ENCODE measurements at regions not wholly inside any gene's neighbourhood (a gene's known extent, or its start where the extent isn't known, plus 50 kb on each side); places are given as distances from the start of the nearest gene placed in this dataset.

DNA sequence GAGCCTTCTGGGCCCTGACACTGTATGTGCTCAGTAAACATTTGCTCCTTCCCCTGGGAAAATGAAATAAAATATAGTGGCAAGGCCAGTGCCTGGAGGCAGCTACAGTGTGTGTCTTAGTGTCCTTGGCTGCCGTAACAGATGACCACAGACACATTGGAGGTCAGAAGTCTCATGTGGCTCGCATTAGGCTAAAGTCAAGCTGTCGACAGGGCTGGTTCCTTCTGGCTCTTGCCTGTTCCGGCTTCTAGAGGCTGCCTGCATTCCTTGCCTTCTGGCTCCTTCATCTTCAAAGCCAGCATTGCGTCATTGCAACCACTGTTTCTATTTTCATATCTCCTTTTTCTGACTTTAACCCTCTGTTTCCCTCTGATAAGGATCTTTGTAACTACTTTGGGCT lies 83.6 kb upstream of the STX18 start:
- no peak for DNase-seq

DNA sequence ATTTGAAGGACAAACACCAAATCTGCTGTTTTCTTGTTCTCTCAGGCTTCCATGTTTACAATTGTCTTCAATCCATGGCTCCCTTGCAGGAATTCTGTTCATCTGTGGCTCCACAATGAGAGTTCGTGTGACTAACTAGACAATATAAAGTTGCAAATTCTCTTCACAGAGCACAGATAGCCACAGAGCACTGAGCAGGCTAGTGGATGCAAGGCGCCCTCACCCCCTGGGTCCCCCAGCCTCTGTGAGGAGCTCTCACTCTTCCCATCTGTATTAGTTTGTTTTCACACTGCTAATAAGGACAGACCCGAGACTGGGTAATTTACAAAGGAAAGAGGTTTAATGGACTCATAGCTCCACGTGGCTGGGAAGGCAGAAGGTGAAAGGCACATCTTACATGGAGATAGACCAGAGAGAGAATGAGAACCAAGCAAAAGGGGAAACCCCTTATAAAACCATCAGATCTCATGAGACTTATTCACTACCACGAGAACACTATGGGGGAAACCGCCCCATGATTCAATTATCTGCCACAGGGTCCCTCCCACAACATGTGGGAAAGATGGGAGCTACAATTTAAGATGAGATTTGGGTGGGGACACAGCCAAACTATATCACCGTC lies 82.5 kb upstream of the STX18 start:
- DNase-seq = no peak

DNA sequence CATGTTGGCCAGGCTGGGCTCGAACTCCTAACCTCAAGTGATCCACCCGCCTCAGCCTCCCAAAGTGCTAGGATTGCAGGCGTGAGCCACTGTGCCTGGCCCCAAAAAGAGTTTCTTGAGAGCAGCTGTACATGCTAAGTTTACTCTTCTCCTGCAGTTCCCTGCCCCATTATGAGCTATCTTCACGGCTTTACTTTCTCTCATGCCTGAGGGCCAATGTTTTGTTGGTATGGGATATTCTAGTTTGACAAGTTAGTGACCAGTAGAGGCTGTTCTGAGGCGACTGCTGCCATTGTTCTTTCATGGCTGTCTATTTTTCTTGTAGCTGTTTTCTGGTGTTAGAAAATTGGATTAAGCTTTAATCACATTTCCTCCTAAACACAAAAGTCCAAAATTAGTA lies 78.0 kb upstream of the STX18 start:
- no peak for DNase-seq

DNA sequence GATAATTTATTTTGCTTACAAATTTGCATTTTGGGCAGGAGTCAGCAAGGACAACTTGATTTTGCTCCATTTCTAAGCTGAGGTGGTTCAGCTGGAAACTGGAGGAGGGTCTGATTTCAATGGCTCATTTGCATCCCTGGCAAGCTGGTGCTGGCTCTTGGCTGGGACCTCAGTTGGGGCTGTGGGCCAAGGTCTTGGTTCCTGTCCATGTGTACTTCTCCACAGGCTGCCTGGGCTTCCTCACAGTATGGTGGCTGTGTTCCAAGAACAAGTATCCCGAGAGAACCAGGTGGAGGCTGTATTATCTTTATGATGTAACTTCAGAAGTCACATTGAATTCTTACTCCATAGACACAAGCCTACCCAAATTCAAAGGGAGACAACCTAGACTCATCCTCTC lies 77.0 kb upstream of the STX18 start:
- DNase-seq = no peak

DNA sequence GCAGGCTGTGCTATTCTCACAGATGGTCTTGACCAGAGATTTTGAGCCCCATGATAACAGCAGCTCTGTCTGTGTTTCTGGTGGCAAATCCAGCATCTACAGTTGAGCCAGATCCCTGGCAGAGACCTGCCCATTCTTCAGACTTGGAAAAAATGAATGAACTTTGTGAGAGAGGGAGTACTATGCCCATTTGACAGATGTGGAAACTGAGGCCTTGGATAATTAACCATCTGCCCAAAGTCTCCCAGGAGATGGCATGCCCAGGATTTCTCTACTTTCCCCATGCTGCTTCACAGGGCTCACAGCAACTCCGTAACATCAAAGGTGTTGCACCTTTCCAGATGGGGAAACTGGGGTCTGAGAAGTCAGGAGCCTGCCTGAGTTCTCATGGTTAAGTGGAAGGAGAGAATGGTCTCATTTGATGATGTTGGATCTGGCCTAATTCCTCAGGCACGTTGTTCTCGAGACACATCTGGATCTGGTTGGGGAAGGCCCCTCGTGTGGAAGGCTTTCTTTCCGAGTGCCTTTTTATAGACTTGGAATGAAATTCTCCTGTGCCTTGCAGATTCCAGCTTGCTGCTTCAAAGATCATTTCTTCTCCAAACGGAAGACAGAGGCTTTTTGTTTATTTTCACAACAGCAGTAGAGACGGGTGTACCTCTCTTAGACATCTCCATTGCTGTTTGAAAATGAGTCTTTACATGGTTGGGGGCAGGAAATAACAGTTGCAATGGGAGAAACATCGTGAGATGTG lies 73.3 kb upstream of the STX18 start:
- DNase-seq = no peak

DNA sequence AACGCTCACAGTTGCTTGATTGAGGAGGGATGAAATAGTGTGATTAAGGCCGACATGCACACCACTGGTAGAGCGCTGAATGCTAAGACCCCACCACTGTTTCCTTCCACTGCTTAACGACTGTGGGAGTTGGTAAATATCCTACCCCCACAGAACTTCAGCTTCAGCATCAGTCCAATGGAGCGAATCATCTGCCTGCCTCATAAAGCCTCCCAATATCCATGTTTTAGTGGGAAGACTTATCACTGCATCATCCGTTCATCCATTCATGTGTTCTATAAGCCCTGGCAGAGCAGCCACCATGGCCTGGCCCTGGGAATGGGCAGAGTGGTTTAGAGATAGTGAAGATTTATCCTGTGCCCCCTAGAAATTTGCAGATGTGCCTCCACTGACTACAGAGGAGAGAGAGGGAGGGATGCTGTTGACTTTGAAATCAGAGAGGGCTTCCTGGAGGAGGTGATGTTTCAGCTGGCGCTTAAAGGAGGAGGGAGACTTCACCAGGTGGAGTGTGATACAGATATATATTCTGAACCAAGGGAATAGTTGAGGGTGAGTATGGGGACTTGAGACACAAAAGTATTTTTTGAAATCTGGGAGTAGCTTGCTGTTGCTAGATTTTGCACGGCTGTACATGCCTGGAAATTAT lies 71.9 kb upstream of the STX18 start:
- DNase-seq = no peak

DNA sequence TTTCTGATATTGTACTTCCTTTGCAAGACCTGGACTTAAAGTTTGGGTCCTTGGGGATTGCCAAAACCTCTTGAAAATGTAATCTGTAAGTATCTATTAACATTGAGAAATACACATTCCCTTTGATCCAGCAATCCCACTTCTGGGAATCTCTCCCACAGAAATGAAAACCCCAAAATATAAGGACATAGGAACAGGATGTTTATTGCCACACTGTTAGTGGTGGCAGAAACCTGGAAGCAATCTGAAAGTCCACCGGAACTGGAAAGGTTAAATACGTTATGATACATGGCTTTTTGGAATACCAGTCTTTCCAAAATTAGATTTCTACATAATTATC lies 71.2 kb upstream of the STX18 start:
- DNase-seq = no peak

DNA sequence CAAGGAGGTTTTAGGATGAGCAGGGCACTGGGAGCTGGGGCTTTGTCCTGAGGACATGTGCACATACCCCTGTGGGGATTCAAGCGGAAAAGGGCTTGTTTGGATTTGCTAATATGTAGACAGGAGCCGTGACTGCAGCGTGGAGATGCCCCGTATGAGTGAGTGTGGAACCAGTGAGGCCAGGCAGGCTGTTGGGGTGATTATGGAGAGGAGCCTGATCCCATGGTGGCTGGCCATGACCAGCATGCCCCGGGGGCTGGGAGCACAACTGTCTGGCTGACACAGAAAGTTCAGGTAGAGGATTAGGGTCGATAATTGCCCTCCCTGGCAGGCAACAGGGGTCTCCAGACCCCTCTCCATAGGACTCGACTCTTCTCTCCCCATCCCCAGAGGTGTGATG lies 68.8 kb upstream of the STX18 start:
- DNase-seq = no peak

DNA sequence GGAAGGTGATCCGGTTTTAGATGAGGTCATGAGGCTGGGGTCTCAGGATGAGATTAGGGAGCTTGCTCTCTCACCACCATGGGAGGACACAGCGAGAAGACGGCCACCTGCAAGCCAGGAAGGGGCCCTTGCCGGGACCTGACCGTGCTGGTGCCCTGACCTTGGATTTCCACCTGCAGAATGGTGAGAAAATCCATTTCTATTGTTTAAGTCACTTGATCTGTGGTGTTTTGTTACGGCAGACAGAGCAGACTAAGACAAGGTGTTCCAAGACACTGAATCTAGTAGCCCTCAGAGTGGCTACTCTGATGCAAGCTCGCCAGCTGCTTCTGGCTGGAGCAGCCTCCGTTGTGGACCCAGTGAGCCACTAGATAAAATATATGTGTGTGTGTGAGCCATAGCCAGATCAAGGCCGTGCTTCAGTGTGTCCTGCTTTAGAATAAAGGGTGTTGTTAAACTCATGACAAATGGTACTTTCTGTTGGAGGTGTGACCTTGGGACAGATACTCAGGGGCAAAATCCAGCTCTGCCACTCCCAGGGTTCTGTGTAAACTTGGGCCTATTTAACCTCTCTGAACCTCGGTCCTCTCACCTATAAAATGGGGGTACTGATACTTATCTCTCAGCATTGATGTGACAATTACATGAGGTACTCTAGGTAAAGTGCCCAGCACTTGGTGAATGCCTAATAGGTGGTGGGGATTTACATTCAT lies 67.9 kb upstream of the STX18 start:
- no peak for DNase-seq

DNA sequence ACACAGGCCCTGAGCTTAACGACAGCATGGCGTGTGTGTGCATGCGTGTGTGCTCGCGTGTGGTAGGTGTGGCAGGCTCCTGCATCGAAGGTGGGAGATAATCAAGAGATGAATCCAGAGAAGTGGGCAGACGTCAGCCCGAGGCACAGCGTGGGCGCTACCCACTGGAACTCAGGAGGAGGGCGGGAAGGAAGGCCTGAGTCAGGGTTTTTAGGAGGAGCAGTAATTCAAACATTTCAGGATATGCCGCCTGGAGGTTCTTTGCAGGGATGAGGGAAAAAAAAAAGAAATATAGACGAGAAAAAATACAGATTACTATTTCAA lies 66.3 kb upstream of the STX18 start:
- DNase-seq = no peak

DNA sequence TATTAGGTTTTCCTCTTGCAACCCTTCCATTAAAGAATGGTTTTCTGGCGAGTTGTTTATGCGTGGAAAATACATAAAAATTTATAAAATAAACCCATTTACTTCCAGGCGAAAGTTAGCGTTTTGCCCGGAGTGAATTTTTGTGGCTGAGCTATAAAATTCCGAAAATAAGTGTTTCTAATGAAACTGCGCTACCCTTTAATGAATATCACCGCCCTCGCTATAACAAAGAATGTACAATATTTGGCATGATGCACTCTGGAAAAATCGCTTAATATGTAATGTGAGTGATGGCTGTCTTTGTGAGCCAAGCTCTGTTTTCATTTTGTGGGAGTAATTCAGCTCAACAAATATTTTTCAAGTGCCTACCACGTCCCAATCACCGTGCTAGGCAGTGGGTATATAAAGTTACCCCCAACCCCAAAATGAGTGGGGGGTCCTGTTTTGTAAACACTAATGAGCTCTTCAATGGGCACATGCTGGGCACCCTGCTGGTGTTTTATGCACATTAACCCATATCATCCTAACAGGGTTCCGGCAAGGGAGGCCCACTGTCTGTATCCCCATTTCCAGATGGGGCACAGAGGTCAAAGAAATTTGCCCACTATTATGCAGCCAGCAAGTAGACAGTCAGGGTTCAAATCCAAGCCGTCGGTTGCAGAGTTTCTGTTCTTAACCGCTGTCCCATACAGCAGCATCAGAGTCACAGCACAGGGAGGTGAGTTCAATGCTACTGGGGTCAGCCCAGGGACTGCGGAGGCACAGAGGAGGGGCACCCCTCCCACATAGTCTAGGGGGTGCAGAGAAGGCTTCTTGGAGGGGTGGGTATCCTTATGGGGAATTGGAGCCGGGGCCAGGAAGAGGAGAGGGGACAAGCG lies 65.7 kb upstream of the STX18 start:
- no peak for DNase-seq

DNA sequence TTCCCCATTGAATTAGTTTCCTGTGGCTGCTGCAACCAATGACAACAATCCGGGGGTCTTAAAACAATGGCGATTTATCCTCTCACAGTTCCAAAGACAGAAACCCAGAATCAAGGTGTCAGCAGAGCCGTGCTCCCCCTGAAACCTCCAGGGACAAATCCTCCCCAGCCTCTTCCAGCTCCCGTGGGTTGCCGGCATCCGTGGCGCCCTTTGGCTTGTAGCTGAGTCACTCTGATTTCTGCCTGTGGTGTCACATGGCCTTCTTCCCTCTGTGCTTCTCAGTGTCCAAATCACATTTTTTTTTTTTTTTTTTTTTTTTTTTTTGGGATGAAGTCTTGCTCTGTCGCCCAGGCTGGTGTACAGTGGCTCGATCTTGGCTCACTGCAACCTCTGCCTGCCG lies 64.5 kb upstream of the STX18 start:
- DNase-seq = no peak

DNA sequence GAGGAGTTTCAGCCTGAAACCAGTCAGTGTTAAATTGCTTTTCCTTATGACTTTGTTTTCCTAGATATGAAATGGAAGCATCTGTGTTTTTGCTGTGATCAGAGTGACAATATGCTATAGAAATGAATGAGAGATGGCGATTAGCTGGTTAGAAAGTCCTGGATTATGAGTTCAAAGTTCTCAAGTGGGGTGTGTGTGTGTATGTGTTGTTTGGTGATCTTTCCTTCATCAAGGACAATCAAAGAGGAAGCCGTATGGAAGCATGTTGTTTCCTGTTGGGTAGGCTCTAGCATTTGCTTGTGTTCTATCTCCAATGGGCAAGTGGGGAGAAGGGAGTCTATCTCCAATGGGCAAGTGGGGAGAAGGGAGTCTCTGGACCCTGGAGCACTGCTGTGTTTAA lies 64.0 kb upstream of the STX18 start:
- DNase-seq = no peak

DNA sequence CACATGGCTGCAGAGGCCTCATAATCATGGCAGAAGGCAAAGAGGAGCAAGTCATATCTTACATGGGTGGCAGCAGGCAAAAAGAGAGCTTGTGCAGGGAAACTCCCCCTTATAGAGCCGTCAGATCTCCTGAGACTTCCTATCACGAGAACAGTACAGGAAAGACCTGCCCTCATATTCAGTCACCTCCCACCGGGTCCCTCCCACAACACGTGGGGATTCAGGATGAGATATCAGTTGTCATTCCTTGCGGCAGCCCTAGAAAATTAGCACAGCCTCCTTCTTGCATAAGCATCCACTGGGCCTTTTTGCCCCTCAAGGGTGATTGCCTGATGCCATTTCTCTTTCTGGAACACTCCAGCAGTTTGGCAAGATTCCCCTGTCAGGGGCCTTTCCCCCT lies 61.7 kb upstream of the STX18 start:
- no peak for DNase-seq

DNA sequence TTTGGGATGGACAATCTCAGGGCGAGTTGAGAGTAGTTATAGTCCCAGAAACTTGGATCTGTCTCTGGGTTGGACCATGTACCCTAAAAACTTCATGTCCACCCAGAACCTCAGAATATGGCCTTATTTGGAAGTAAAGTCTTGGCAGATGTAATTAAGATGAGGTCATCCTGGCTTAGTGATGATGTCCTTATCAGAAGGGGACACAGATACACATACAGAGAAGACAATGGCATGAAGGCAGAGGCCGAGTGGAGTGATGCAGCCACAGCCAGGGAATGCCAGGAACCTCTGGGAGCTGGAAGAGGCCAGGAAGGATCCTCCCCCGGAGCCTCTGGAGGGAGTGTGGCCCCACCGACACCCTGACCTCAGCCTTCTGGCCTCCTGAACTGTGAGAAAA lies 61.2 kb upstream of the STX18 start:
- DNase-seq = no peak

DNA sequence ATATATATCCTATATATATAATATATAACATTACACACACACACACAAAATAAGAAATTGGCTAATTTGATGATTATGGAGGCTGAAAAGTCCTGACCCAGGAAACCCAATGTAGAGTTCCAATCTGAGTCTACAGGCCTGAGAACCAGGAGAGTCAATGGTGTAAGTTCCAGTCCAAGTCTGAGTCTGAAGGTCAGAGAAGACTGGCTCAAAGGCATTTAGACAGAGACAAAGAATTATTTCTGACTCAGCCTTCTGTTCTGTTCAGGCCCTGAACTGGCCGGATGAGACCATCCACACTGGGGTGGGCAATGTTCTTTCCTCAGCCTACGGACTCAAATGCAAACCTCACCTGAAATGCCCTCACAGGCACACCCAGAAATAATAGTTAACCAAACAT lies 60.6 kb upstream of the STX18 start:
- DNase-seq = no peak

DNA sequence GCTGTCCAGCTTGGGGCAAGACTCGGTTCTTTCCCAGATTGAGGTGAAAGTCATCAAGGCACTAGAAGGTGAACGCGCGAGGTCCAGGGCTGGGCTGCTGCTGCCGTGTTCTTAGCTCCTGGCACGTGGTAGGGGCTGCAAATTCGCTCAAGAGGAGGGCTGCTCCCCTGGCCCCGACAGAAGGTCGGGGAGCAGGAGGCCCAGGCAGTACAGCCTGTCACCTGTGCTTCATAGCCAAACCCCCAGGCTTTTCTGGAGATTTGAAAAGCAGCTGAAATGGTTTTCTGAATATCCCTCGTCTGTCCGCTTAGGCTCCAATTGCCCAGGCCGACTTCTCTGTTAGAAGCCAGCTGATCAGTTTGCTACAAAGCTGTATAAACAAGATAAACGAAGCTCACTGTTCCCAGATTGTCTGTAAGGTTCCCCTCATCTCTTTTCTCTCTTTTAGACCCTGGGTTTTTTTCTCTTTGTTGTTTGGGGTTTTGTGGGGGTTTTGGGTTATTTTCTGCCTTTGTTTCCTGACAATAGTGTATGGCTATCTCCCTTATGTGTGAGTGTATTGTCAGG lies 60.0 kb upstream of the STX18 start:
- no peak for DNase-seq

DNA sequence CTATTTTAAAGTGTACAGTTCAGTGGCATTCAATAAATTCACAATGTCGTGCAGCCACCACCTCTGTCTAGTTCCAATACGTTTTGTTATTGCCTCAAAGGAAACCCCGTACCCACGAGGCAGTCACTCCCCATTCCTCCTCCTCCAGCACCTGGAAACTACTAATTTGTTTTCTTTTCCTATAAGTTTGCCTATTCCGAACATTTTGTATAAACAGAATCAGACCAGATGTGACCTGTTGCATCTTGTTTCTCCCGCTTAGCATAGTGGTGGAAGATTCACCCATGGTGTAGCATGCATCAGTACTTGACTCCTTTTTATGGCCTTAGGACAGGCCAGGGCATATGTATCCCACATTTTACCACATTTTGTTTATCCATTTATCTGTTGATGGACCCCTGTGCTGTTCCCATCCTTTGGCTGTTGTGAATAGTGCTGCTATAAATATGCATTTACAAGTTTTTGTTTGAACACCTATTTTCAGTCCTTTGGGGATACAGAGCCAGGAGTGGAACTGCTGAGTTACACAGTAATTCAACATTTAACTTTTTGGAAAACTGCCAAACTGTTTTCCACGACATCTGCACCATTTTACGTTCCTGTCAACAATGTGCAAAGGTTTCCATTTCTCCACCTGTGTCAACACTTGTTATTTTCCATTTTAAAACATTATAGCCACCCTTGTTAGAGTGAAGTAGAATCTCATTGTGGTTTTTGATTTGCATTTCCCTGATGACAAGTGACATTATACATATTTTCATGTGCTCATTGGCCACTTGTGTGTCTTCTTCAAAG lies 57.8 kb upstream of the STX18 start:
- DNase-seq = no peak

DNA sequence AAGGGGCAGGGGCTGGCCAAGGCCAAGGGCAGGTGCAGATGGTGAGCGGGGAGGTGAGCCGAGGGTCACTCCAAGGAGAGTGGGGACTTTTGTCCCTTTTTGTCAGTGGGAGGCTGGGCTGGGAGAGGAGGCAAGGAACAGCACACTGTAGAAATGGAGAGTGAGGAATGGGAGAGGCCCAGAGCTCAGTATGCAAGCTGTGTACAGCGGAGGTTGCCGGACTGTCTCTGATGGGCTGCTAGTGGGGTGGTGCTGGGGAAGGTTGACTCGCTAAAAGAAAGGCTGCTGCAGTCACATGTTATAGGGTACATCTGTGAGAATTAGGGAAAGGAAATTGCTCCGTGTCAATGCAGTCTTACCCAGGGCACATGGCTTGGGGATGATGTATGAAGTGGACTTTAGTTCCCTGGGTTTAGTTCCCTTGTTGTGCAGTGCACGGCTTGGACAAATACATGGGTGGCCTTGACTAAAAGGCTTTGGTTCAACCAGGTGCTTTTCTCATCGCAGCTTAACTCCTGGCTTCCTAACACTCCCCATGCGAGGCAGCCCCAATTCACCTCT lies 57.1 kb upstream of the STX18 start:
- no peak for DNase-seq

DNA sequence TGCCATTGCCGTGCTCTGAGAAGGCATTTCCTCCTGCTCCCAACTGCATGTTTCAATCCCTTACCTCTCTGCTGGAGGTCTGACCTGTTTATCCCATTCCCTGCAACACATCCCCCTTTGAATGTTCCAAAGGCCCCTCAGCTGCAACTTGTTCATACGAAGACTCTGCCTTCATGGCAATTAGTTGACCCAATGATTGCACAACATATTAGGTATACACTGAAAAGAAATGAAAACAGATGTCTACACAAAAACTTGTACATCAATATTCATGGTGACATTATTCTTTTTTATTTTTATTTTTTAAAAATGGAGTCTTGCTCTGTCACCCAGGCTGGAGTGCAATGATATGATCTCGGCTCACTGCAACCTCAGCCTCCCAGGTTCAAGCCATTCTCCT lies 54.9 kb upstream of the STX18 start:
- no peak for DNase-seq

DNA sequence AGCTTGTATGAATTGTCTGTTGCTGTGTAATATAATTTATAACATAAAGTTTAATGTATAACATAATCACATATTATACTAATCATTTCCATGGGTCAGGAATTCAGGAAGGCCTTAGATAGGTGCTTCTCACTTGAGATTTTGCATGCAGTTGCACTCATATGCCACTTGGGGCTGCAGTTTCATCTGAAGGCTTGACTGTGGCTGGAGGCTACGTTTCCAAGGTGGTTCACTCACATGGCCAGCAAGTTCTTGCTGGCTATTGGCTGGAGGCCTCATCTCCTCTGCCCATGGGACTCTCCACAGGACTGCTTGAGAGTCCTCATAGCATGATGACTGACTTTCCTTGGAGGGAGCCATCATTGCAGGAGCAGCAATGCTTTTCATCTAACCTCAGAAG lies 53.4 kb upstream of the STX18 start:
- no peak for DNase-seq
